Esophagus squamous epithelium (tissue), 4 donors: ENCODE measurements at regions not wholly inside any gene's neighbourhood (a gene's known extent, or its start where the extent isn't known, plus 50 kb on each side); places are given as distances from the start of the nearest gene placed in this dataset.

ENCODE experiments used
- POLR2A ChIP-seq, 4 donors: fragments of 450-650 bp; IDR thresholded peaks; one replicate each; pipeline ENCODE4 v1.6.1; 2017; ENCODE audit warnings: antibody characterized with exemption in 4 of 4, mild to moderate bottlenecking in 4 of 4, moderate library complexity in 3 of 4
- TF ChIP-seq, protein P1 (sequence below), 6 experiments: fragments of 450-650 bp in 4 of 6; fragments of 200-600 bp in 2 of 6; sonication (generic) in 2 of 6; IDR thresholded peaks; one replicate each; pipeline ENCODE4 v1.5.1; 2016 to 2019; ENCODE audit warnings: antibody characterized with exemption in 6 of 6, mild to moderate bottlenecking in 4 of 6, moderate library complexity in 4 of 6

DNA sequence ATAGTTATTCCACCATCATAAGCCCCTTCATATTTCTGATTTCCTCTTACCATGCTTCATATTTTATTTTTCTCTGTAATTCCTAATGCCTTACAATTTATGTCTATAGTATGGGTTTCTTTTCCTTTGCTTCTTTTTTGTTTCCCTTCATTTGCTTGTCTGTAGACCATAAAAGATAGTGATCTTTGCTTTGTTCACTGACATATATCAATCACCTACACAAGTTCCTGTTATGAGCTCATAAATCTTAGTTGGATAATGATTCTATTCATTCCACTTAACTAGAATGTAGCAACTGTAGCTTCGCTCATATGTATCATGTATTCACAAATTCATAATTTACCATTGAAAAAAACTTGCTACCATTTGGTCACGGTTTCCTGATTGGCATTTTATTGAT lies 388.8 kb upstream of the ATXN7L3B start:
- TF ChIP-seq, protein P1, sequence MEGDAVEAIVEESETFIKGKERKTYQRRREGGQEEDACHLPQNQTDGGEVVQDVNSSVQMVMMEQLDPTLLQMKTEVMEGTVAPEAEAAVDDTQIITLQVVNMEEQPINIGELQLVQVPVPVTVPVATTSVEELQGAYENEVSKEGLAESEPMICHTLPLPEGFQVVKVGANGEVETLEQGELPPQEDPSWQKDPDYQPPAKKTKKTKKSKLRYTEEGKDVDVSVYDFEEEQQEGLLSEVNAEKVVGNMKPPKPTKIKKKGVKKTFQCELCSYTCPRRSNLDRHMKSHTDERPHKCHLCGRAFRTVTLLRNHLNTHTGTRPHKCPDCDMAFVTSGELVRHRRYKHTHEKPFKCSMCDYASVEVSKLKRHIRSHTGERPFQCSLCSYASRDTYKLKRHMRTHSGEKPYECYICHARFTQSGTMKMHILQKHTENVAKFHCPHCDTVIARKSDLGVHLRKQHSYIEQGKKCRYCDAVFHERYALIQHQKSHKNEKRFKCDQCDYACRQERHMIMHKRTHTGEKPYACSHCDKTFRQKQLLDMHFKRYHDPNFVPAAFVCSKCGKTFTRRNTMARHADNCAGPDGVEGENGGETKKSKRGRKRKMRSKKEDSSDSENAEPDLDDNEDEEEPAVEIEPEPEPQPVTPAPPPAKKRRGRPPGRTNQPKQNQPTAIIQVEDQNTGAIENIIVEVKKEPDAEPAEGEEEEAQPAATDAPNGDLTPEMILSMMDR (IDR thresholded peaks at IDR 0.05) = no peak
- TF ChIP-seq POLR2A (IDR thresholded peaks at IDR 0.05) = no peak
